ENCODE measurements at regions not wholly inside any gene's neighbourhood (a gene's known extent, or its start where the extent isn't known, plus 50 kb on each side); places are given as distances from the start of the nearest gene placed in this dataset.

DNA sequence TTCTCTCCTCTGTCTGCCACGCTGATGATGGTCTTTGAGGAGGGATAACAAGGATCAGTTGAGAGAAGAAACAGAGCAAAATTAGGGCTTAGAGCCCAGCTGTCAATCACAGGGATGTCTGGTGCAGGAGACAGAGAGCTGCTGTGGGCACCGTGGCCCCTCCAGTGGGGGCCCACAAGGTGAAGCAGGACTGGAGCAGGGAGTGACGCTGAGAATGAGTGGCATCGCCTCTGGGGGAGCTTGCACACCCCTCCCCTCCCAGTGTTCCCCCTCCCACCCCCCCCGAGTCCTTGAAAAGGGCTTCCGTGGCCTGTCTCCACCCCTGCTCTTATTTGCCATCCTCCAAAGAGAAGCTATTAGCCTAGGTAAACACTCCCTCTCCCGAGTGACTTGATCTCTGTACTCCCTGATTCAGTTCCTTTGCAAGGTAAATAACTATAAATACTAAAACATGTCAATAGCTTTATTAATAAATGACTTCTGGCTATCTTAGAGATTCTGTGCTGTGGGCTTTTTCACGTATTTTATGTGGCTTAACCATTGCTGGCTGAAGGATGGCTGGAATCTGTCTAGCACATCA lies 440.0 kb downstream of the ZNF536 start:
- no peaks in the 10 kb centered on the region for H3K9me3 ChIP-seq
- H3K4me3 ChIP-seq = no peak overlapping the region
- H3K4me1 ChIP-seq (replicated peaks) = no peaks in the 10 kb centered on the region
- no peak for TF ChIP-seq POLR2A (IDR thresholded peaks at IDR 0.05)
- no peak for TF ChIP-seq POLR2AphosphoS5 (IDR thresholded peaks at IDR 0.05)
- TF ChIP-seq, protein P1, sequence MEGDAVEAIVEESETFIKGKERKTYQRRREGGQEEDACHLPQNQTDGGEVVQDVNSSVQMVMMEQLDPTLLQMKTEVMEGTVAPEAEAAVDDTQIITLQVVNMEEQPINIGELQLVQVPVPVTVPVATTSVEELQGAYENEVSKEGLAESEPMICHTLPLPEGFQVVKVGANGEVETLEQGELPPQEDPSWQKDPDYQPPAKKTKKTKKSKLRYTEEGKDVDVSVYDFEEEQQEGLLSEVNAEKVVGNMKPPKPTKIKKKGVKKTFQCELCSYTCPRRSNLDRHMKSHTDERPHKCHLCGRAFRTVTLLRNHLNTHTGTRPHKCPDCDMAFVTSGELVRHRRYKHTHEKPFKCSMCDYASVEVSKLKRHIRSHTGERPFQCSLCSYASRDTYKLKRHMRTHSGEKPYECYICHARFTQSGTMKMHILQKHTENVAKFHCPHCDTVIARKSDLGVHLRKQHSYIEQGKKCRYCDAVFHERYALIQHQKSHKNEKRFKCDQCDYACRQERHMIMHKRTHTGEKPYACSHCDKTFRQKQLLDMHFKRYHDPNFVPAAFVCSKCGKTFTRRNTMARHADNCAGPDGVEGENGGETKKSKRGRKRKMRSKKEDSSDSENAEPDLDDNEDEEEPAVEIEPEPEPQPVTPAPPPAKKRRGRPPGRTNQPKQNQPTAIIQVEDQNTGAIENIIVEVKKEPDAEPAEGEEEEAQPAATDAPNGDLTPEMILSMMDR (IDR thresholded peaks at IDR 0.05) = no peak
- intact Hi-C loops (cut with DNase I) = no loop called here
- no peaks in the 10 kb centered on the region for H3K36me3 ChIP-seq
- H3K27ac ChIP-seq = no peak overlapping the region
- H3K27me3 ChIP-seq (replicated peaks; ENCODE audit: insufficient read depth) = no peaks in the 10 kb centered on the region
- no peak for DNase-seq (ENCODE audit: low spot score)
- WGBS = 39% methylated on average over 8 of the region's 8 CpGs

DNA sequence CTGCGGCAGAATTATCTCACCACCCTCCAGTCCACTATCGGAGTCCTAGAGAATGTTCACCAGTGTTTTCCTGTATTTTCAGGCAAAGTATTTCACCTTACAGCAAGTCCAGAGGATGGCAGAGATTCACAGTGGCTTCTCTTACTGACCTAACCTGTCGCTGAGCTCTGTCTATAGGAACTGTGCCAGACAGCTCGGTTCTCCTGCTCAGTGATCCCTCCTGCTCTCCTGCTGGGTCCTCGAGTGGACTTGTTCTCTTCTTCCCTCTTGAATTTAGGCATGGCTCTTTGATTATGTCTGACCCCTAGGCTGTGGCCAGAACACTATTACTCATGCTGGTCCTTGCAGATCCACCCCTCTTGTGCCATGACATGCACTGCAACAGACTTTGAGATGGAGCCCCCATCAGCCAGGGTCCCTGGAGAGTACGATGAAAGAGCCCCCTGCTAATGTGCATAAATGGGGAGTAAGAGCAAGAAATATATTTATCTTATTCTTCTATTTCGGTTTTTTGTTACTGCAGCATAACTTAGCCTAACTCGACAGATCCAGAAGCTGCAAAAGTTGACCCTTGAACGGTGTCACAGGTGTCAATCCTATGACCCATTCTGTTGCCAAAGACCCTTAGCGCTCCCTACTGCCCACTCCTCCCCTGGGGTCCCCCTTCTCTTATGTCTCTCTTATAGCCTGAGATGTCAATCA lies 439.4 kb downstream of the ZNF536 start:
- H3K4me3 ChIP-seq = no peak overlapping the region
- no peaks in the 10 kb centered on the region for H3K36me3 ChIP-seq
- TF ChIP-seq POLR2A (IDR thresholded peaks at IDR 0.05) (no peak), POLR2AphosphoS5 (IDR thresholded peaks at IDR 0.05) (no peak)
- TF ChIP-seq, protein P1 (IDR thresholded peaks at IDR 0.05) = no peak
- H3K27me3 ChIP-seq (replicated peaks; ENCODE audit: insufficient read depth) = no peaks in the 10 kb centered on the region
- H3K27ac ChIP-seq = no peak overlapping the region
- H3K4me1 ChIP-seq (replicated peaks) = no peaks in the 10 kb centered on the region
- H3K9me3 ChIP-seq = no peaks in the 10 kb centered on the region
- intact Hi-C loops (cut with DNase I) = no loop called here
- no peak for DNase-seq (ENCODE audit: low spot score)
- WGBS = 75% methylated on average over 10 of the region's 10 CpGs

DNA sequence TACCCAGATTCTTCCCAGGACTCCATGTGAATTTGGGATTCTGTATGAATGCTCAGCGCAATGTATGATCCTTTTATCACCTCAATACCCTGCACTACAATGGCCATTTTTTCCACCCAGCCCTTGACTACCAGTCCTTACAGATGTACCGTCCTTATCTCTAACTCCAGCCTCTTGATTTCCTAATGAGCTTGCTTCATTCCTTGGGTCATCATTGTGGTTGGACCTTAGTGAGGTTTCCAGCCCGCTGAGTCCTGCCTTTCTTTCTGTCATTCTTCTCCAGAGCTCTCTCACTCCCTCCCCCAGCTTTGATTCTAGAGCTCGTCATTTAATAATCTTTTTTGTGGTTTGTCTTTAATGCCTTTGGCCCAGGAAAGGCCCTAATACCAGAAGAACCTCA lies 438.5 kb downstream of the ZNF536 start:
- intact Hi-C loops (cut with DNase I) = no loop called here
- H3K4me3 ChIP-seq = no peak overlapping the region
- no peaks in the 10 kb centered on the region for H3K9me3 ChIP-seq
- H3K36me3 ChIP-seq = no peaks in the 10 kb centered on the region
- H3K4me1 ChIP-seq (replicated peaks) = no peaks in the 10 kb centered on the region
- 77% methylated on average over 4 of the region's 4 CpGs for WGBS
- H3K27me3 ChIP-seq (replicated peaks; ENCODE audit: insufficient read depth) = no peaks in the 10 kb centered on the region
- no peak overlapping the region for H3K27ac ChIP-seq
- DNase-seq (ENCODE audit: low spot score) = no peak
- TF ChIP-seq POLR2AphosphoS5 (IDR thresholded peaks at IDR 0.05) (no peak), POLR2A (IDR thresholded peaks at IDR 0.05) (no peak)
- TF ChIP-seq, protein P1 (IDR thresholded peaks at IDR 0.05) = no peak

DNA sequence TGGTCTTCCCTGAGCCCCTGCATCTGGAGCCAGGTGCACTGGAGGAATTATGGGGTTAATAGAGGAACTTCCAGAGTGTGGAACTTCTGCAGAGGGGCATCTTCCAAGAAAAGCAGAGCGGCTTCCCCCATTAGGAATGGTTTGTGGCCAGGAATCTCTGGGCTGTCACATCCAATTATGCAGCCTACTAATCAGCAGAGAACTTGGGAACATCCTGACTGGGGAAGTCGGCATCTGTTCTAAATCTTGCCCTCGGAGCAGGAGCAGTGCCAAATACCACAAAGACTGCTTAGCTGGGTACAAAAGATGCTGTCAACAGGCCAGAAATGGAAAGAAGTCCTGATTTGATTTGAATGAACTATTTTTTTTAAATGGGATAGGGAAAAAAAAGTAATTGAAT lies 435.1 kb downstream of the ZNF536 start:
- Histone ChIP-seq H3K36me3 (no peaks in the 10 kb centered on the region), H3K4me3 (no peak overlapping the region), H3K27ac (no peak overlapping the region), H3K9me3 (no peaks in the 10 kb centered on the region), H3K4me1 (replicated peaks) (no peaks in the 10 kb centered on the region), H3K27me3 (replicated peaks; ENCODE audit: insufficient read depth) (no peaks in the 10 kb centered on the region)
- DNase-seq (ENCODE audit: low spot score) = no peak
- WGBS = 59% methylated on average over 3 of the region's 3 CpGs
- intact Hi-C loops (cut with DNase I) = no loop called here
- TF ChIP-seq, protein P1 (IDR thresholded peaks at IDR 0.05) = no peak
- TF ChIP-seq POLR2A (IDR thresholded peaks at IDR 0.05) (no peak), POLR2AphosphoS5 (IDR thresholded peaks at IDR 0.05) (no peak)

DNA sequence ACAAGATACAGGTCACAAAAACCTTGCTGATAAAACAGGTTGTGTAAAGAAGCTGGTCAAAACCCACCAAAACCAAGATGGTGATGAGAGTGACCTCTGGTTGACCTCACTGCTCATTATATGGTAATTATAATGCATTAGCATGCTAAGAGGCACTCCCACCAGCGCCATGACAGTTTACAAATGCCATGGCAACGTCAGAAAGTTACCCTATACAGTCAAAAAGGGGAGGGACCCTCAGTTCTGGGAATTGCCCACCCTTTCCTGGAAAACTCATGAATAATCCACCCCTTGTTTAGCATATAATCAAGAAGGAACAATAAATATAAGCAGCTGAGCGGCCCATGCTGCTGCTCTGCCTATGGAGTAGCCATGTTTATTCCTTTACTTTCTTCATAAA lies 434.1 kb downstream of the ZNF536 start:
- intact Hi-C loops (cut with DNase I) = no loop called here
- H3K27me3 ChIP-seq (replicated peaks; ENCODE audit: insufficient read depth) = no peaks in the 10 kb centered on the region
- WGBS = 91% methylated on average over 3 of the region's 3 CpGs
- DNase-seq (ENCODE audit: low spot score) = no peak
- no peaks in the 10 kb centered on the region for H3K9me3 ChIP-seq
- no peak overlapping the region for H3K27ac ChIP-seq
- H3K36me3 ChIP-seq = no peaks in the 10 kb centered on the region
- H3K4me3 ChIP-seq = no peak overlapping the region
- H3K4me1 ChIP-seq (replicated peaks) = no peaks in the 10 kb centered on the region
- TF ChIP-seq, protein P1 (IDR thresholded peaks at IDR 0.05) = no peak
- TF ChIP-seq POLR2A (IDR thresholded peaks at IDR 0.05) (no peak), POLR2AphosphoS5 (IDR thresholded peaks at IDR 0.05) (no peak)

Data from prostate gland (tissue), 2 donors.